NB4 (cell line): ENCODE measurements at regions not wholly inside any gene's neighbourhood (a gene's known extent, or its start where the extent isn't known, plus 50 kb on each side); places are given as distances from the start of the nearest gene placed in this dataset.
"Not testable (repeated sequence)": the region's sequence is repeated elsewhere in the genome, so short reads cannot be mapped to it uniquely, and the experiment has no call there.

Source experiments
- MYC ChIP-seq: IDR thresholded peaks from 2 replicates; pipeline ENCODE4 v1.6.1; 2011; ENCODE audit warnings: low read depth, low read length
- POLR2A ChIP-seq: IDR thresholded peaks from 2 replicates; pipeline ENCODE4 v1.6.1; 2011; ENCODE audit warnings: mild to moderate bottlenecking; ENCODE audit not compliant: insufficient read length; ENCODE audit errors: extremely low read depth
- TF ChIP-seq, protein P1 (sequence below): IDR thresholded peaks from one replicate; pipeline ENCODE4 v1.5.1; 2012; ENCODE audit warnings: low read depth, low read length
- TF ChIP-seq, protein P2 (sequence below): IDR thresholded peaks from 2 replicates; pipeline ENCODE4 v1.6.1; 2011; ENCODE audit warnings: low read depth, low read length

DNA sequence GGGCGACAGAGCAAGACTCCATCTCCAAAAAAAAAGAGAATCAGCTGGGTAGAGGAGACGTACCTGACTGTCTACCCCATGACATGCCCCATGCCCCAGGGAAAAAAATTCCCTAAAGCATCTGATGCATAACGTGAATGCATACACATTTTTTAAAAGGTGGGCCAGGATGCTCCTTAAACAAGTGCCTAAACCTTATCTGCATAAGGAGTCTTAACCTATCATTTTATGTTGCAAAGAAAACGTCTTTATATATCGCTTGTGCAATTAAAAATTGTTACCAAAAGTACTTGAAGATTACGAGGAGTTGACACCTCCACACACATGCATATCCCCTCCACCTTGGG lies 95.8 kb upstream of the METTL9 start:
- TF ChIP-seq, protein P1, sequence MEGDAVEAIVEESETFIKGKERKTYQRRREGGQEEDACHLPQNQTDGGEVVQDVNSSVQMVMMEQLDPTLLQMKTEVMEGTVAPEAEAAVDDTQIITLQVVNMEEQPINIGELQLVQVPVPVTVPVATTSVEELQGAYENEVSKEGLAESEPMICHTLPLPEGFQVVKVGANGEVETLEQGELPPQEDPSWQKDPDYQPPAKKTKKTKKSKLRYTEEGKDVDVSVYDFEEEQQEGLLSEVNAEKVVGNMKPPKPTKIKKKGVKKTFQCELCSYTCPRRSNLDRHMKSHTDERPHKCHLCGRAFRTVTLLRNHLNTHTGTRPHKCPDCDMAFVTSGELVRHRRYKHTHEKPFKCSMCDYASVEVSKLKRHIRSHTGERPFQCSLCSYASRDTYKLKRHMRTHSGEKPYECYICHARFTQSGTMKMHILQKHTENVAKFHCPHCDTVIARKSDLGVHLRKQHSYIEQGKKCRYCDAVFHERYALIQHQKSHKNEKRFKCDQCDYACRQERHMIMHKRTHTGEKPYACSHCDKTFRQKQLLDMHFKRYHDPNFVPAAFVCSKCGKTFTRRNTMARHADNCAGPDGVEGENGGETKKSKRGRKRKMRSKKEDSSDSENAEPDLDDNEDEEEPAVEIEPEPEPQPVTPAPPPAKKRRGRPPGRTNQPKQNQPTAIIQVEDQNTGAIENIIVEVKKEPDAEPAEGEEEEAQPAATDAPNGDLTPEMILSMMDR = not testable (repeated sequence)
- not testable (repeated sequence) for TF ChIP-seq POLR2A, MYC
- TF ChIP-seq, protein P2, sequence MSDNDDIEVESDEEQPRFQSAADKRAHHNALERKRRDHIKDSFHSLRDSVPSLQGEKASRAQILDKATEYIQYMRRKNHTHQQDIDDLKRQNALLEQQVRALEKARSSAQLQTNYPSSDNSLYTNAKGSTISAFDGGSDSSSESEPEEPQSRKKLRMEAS = not testable (repeated sequence)
